Ecto neural progenitor cell (in vitro differentiated cells): ENCODE measurements at regions not wholly inside any gene's neighbourhood (a gene's known extent, or its start where the extent isn't known, plus 50 kb on each side); places are given as distances from the start of the nearest gene placed in this dataset.

Source experiments
- DNase-seq: peaks from one replicate; pipeline ENCODE4 v3.0.0-alpha.2; 2018; ENCODE audit warnings: low spot score

DNA sequence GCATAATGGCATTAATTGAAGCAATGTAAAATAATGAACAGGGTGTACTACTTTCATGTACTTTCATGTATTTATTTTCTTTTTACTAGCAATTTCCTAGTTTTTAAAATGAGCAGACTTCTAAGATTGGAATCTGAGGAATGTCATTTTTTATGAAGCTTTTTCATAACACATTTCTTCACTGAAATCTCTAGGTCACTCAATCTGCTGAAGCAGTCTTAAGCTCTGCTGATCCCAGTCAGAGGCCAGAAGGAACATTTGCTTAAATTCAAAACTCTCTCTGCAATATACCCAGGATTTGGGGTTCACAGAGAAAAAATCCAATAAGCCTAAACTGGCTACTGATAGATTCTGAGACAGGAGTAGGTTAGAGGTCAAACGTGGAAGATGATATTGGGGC, 73.6 kb upstream of the CNTN1 start:
- no peak for DNase-seq

DNA sequence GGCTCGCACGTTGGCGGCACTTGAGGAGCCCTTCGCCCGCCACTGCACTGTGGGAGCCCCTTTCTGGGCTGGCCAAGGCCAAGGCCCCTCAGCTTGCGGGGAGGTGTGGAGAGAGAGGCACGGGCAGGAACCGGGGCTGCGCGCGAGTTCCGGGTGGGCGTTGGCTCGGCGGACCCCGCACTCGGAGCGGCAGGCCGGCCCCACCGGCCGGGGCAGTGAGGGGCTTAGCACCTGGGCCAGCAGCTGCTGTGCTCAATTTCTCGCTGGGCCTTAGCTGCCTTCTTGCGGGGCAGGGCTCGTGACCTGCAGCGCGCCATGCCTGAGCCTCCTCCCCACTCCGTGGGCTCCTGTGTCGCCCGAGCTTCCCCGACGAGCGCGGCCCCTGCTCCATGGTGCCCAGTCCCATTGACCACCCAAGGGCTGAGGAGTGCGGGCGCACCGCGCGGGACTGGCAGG, 71.6 kb upstream of the CNTN1 start:
- no peak for DNase-seq

DNA sequence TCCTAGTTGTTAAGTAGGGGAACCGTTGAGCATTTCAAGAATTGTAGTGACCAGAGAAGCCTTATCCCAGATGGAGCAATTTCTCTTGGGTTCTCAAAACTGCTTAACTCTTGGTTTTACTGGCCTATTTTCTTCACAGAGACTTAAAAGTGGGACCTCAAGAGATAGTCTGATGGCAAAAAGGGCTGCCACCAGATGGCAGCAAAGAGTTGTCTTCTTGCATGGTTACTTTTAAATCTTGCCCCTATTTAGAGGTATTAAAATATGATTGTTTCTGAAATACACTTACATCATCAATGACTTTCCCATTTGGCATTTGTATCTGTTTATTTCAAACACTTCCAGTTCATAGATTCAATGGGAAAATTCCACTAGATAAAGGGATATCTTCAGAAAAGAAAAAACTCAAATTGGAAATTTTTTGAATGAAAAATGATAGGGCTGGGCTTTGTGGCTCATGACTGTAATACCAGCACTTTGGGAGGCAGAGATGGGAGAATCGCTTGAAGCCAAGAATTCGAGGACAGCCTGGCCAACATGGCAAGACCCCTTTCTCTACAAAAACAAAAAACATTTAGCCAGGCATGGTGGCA, 69.9 kb upstream of the CNTN1 start:
- DNase-seq: peak; percentile 60

DNA sequence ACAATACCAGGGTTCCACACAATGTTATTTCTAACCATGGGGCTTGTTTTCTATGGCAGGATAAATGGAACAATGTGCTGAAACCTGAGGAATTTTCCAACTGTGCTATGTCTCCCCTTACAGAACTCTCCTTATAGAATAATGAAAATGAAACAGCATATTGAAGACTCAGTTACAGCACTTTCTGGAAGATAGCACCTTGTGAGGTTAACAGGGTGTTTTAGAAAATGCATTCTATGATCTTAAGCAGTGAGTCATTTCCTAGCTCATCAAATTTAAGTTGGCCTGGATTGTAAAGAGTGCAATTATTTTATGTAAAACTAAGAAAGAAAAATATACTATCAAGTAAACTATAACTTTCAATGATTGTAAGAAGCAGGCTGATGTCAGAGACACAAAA, 60.1 kb upstream of the CNTN1 start:
- DNase-seq: no peak

DNA sequence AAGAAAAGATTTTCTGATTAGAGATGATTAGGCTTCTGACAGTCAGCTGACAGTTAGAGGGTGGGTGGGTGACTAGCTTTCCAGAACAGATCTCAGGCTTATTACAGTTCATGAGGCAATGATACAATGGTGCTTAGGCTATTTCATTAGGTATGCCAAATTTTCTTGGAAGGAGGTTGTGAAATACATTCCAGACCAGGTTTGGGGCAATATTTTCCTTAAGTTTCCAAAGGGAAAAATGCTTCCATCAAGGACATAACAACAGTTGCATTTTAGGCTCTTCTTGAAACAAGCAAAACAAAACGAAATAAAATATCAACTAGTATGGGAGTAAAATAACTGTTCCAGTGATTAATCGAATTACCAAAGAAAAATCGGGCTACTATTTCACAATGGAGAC, 59.3 kb upstream of the CNTN1 start:
- DNase-seq: no peak

DNA sequence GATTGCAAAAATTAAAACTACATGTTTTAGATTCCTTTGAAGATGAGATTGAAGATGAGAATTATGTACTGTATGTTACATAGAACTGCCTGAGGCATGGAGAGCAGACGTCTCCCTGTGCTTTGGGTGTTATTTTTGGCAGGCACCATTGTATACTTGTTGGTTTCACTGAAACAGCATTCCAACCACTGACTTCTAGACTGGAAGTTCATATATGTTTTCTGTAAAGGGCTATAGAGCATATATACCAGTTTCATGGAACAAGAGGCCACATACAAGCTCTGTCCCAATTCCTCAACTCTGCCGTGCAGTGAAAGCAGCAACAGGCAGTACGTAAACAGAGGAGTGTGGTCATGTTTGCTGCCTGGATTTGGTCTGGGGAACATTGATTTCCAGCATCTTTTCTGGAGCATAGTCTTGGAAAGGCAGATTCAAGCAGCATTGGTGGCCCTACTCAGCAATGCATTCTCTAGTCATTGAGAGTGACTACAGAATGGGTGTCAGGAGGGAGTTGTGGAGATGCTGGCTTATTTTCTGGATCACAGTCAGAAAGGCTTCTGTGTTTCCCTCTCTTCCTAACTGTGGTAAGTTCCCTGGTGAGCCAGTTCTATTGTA, 57.6 kb upstream of the CNTN1 start:
- no peak for DNase-seq

DNA sequence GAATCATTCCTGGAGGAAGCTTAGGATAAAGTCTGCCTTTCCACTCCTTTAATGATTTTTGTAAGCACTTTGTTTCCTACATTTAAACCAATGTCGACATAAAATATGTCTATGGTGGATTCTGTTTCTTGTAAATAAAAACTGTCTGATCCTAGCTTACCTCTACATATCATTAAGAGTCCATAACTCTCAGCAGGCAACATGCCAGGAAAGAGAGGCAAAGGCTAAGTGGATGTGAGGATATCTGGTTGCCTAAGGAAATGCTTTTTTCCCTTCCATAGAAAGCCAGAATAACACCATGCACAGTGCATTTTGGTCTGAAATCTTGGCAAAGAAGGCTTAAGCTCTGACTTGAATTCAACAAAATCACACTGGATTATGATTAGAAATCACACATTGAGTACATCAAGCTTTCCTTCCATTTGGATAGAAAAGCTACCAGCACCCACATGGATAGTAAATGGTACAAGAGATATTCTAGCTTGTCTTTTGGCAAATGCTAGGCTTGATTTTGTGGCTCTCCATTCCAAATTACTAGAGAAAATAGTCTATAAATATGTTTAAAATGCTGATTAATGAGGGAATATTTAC, 57.0 kb upstream of the CNTN1 start:
- no peak for DNase-seq
